Fibroblast of peridontal ligament (primary cell): ENCODE measurements at regions not wholly inside any gene's neighbourhood (a gene's known extent, or its start where the extent isn't known, plus 50 kb on each side); places are given as distances from the start of the nearest gene placed in this dataset.

Experiments used
- DNase-seq: peaks from one replicate; pipeline ENCODE4 v3.0.0-alpha.2; 2010; ENCODE audit errors: extremely low read depth

DNA sequence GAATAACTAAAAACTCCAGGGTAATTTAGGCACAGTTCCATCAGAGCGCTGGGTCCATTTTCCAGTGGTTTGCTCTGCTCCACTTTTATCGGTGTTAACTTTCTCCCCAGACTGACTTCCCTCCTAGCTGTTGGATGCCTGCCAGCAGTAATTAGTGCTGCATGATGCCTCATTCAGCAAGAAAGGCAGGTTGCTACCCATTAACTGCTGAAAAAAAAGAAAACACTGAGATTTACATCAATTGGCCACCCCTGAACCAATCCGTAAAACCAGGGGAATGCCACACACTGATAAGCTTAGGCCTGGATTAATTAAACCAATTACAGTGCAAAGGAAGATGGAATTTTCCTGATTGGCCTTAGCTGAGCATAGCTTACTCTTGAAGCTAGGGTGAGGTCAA, 182.4 kb upstream of the CXXC4 start:
- no peak for DNase-seq

DNA sequence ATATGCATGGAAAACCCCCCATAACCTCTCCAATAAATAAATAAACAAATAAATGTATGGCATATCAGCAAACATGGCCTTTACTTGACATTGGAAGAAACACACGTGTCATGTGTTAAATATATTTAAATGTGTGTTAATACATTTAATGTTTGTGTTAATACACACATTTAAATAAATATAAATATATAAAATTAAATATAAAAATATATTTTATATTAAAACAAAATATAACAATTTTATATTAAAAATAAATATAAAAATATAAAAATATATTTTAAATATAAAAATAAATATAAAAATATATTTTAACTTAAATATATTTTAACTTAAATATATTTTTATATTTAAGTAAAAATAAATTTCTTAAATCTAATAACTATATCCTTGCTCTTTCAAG, 187.6 kb upstream of the CXXC4 start:
- no peak for DNase-seq

DNA sequence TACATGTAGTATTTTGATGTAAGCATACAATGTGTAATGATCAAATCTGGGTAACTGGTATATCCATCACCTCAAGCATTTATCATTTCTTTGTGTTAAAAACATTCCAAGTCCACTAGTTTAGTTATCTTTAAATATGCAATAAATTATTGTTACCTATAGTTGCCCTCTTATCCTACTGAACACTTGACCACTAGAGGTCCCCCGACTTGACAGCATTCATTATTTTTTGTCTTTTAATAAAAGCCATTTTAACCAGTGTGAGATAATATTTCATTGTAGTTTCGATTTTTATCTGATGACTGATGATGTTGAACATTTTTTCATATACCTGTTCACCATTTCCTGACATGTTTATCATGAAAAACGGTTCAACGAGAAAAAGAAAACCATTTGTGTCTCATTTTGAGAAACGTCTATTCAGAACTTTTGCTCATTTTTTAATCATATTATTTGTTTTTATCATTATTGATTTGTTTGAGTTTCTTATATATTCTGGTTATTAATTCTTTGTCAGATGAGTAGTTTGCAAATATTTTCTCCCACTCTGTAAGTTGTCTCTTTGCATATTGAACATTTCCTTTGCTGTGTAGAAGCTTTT, 199.0 kb upstream of the CXXC4 start:
- DNase-seq, result peak; percentile 5

DNA sequence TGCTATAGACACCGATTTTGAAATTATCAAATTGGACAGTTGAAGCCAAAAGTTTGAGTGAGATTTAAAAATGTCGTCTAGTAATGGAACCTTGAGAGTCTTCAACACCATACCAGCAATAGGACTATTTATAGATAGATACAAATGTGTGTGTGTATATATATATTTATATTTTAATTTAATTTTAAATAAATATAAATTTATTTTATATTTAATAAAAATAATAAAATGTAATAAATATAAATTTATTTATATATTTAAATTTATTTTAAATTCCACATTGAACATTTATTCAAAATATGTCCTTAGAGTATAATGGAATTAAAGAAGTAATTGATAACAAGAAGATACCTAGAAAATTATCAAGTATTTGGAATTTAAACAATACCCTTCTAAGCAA, 221.9 kb upstream of the CXXC4 start:
- no peak for DNase-seq

DNA sequence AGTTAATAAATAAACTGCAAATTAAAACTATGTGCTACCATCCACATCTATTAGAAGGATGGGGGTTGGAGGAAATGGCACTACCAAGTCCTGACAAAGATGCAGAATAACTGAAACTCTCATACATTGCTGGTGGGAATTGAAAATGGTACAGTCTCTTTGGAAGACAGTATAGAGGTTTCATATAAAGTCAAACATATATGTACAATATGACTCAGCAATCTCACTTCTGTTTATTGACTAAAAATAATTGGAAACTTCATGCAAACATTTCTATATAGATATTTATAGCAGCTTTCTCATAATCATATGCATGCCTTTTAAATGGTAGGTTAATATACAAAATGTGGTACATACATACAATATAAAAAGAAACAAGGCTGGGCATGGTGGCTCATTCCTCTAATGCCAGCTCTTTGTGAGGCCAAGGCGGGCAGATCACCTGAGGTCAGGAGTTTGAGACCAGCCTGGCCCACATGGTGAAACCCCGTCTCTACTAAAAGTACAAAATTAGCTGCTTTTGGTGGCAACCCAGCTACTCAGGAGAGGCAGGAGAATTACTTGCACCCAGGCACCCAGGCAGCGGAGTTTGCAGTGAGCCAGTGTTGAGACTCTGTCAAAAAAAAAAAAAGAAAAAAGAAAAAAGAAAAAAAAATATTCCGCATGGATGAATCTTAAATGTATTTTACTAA, 225.0 kb upstream of the CXXC4 start:
- DNase-seq, result no peak

DNA sequence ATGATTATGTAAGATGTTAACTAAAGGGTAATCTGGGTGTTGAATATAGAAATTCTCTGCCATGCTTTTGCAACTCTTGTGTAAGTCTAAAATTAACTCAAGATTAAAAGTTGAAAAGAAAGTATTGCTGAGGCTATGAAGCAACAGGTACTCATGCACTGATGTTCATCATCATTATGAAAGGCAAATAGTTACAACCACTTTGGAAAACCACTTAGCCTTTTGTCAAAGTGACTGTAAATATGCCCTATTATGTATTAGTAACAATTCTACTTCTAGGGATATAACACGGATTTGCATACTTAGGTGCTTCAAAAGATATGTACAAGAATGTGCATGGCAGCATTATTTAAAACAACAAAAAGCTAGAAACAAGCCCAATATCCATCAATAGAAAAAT, 227.8 kb upstream of the CXXC4 start:
- DNase-seq, result no peak

DNA sequence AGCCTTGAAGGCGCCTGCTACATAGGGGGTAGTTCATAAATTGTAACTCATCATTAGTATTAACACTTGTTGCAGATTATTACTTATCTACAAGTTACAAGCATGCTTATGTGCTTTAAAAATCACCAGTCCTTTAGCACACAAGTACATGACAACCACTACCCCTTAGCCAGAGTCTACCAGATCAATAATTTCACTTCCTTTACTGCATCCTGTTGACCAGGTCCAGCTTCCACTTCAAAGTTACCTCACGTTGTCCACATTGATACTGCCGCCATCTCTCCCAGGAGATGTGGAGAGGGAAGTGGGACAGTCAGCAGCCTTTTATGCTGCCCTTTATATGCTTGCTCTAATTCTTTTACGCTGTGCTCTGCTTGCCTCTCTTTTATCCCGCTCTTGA, 231.3 kb upstream of the CXXC4 start:
- no peak for DNase-seq

DNA sequence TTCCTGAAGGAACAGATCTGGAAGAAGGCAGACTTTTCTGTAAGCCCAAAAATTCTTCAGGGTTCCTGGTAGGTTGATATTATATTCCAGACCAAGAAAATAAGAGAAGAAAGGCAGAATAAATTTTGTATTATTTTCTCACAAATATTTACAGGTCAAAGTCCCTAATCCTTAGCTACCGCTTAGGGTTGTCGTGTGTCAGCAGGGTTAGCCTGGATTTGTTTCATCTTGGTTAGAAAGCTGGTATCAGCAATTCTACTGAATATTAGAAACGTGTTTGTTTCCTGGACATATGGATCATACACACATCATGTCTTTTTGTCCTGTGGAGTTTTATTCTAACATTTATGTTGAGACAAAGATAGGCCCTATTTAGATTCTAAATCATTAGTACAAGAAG, 232.9 kb upstream of the CXXC4 start:
- no peak for DNase-seq

DNA sequence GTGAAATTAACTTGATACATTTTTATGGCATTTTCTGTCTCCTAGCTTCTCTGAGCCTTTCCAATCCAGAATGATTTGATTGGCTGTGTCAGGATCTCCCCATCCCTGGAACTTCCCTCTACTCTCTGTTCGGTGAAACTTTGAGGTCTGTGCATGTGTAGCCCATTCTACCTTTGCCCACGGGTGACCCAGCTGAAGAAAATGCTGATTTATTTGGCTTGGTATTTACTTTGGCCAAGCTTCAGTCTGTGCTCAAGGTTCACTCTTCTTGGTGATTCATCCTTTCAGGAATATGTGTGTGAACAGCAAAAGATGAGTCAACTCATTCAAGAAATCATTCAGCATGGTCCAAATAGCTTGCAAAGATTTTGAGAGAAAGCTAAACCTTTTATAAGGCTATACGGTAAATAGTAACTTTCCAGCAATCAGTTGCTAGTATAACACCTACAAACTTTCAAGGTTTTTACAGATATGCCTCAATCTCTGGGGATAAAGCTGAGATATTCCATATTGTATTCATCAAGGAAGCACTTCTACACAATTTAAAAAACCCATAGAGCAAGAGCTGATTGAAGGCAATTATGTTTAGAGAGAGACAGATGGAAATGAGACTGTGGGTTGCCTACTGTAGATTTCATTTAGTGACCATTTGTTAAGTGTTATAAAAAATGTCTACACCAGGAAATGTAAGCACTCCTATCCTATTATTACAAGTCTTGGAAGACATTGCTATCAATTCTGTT, 233.9 kb upstream of the CXXC4 start:
- peak; percentile 55 for DNase-seq

DNA sequence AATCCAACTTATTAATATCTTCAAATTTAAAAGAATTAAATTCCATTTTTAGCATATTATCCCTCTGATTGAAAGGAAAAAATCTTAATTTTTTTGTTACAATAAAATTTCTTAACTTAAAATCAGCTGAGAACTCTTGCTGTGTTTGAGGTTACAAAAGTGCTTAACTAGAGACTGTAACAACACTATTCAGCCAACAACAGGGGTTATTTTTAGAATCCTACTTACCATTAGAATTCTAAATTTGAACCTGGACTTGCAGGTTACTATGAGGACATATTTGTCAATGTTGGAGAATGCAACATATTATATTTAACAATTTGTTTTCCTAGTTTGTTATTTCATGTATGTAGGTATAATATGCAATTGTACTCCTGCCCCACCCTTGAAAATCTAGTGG, 238.1 kb upstream of the CXXC4 start:
- no peak for DNase-seq

DNA sequence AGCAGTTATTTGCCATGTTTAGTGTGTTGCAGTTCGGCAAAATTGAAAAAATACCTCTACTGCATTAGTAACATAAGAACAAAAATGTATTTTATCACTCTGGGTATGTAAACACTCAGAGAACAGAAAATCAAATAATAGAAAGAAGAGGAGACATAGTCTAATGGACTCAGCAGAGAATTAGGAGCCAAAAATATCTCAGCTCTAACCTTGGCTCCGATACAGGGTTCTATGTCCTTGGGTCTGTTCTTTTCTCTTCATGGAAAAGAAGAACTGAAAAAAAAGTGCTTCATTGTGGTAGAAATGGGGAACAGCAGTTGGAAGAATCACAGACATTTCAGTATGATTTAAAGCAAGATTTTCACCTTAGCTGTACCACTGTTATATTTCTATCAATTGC, 240.5 kb upstream of the CXXC4 start:
- DNase-seq, result no peak

DNA sequence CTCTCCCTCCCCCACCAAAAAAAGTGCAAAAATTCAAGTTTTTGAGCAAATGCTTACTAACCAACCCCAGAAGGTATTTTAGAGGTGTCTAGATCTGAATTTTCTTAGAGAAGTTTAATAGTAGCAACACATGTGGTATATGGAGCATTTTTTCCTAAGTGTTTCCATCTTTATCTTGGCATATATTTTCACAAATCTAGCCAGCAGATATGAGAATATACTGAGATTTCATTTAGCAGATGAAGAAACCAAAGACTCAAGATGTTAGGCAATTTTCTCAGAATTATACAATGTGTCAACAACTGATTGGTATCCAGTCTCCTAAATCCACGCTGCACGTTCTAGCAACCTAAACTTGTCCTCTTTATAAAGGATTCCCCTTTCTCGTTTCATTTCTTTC, 245.5 kb upstream of the CXXC4 start:
- DNase-seq, result no peak

DNA sequence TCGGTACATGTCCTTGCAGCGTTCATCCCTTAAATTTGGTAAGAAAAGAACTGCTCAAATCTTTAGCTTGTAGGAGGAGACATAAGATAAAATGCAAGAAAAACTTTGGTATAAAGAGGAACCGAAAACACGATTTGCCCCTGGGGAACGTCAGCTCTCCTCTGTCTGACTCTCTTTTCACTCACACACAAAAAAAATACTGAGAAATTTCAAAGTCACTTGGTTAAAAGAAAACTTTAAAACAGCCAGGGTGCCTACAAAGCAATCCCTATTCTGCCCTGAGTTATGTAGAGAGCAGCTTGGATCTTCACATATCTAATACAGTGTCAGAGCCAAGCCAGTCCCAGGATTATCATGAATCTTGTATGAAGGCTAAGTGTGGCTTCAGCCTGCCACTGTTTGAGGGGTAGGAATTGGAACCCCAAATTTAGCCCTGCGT, 248.5 kb upstream of the CXXC4 start:
- no peak for DNase-seq

DNA sequence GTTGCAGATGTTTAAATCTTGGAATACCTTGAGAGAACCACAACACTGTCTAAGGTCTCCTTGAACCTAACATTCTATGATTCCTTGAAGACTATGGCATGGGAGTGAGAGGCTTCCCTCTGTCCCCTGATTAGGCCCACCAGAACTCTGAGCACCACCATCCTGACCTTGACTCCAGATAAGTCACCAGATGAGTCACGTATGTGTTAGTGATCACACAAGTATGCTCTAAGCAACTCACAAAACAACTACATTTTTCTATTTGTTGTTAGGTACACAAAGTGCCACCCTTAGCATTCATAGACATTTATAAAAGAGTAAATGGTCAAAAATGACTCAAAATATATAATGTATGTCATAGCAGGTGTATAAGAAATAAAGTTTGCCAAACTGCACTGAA, 252.9 kb upstream of the CXXC4 start:
- no peak for DNase-seq

DNA sequence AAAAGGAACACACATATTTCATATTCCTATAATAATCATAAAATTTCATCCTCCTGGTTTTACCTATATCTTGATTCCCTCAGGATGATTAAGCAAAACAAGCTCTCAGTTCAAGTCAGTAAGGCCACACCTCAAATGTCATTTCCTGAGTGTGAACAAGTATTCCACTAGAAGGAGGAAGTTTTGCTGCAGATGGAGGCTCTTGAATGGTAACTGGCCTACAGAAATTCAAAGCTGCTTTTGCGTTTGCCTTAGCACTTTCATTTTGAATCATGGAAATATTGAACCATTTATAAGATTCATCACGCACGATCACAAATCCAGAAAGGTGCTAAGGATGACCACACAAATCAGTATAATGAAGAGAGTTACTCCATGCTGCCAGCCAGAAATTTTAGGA, 254.4 kb upstream of the CXXC4 start:
- DNase-seq, result no peak

DNA sequence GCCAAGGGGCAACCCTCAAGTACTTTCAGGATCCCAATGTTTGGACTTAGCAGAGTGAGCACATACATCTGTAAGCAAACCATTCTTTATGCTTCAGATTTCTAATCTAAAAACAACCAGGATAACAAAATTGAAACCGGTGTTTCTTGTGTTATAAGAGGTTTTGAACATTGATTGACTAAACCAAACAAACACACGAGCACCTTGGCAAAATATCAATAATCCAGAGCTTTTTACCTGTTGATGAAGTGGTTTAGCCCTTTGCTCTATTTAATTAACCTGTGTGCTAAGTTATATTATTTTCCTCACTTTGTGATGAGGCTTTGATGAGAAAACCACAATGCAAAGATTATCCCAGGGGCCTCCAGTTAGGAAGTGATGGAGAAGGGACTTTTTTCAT, 255.3 kb upstream of the CXXC4 start:
- DNase-seq, result no peak

DNA sequence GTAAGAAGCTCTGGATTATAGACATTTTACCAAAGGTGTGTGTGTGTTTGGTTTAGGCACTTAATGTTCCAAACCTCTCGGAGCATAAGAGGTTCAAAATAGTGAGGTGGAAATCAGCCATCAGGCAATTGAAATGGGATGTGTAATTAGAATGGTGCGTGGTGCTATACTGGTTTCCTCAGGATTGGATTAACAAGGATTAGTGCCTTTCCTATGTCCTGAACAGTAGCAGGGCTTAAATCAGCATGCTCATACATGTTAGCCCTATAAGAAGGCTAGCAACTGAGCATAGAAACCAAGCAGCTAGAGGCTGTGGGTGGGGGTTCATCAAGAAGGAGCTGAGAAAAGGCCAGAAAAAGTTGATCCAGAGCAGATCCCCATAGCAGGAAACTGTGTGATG, 256.8 kb upstream of the CXXC4 start:
- DNase-seq, result no peak

DNA sequence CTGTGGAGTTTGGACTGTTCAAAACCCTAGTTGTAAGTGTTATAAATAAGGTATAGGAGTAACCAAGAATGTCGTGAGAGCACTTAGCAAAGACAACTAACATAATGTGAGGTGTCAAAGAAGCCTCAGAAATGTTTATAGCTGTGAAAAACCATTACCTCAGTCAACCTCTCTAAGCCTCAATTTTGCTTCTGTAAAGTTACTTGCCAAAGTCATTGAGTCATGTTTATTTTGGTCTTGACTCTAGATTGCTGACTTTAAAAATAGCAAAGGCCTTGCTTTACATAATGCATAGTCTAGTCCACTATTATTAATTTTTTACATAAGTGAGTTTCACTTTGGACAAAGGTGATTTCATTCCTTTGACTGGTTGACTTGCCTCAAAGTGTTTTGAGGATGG, 257.6 kb upstream of the CXXC4 start:
- no peak for DNase-seq

DNA sequence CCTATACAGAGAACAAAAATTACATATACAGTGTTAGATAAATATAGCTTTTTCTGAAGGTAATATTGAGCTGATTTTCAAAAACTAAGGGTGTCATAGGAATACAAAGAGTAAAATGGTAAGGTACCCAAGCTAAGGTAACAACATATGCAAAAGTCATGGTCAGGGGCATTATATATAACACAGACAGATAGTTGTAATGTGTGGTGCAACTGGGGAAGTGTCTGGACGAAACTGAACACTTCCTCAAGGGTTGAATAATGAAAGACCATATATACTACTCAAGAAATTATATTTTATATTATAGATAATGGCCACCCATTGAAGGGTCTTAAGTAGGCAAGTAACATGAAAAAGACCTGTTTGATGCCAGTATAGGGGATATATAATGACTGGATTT, 262.1 kb upstream of the CXXC4 start:
- DNase-seq, result no peak

DNA sequence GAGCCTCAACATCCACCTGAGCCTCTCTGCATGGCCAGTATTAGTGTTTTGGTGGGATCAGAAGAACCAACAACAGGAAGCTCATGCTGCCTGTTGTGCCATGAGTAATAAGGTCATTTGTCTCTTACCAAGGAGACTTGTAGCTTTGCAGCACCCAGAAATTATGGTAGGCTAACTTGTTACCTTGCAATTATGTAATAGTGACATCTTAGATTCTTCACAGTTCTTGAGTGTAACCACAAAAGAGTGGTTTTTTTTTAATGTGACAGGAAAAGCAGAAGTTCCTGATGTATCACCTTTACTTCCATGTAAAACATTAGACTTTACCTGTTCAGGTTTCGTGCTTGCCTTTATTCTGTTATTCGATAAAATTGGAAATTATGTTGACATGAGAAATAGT, 263.9 kb upstream of the CXXC4 start:
- no peak for DNase-seq

DNA sequence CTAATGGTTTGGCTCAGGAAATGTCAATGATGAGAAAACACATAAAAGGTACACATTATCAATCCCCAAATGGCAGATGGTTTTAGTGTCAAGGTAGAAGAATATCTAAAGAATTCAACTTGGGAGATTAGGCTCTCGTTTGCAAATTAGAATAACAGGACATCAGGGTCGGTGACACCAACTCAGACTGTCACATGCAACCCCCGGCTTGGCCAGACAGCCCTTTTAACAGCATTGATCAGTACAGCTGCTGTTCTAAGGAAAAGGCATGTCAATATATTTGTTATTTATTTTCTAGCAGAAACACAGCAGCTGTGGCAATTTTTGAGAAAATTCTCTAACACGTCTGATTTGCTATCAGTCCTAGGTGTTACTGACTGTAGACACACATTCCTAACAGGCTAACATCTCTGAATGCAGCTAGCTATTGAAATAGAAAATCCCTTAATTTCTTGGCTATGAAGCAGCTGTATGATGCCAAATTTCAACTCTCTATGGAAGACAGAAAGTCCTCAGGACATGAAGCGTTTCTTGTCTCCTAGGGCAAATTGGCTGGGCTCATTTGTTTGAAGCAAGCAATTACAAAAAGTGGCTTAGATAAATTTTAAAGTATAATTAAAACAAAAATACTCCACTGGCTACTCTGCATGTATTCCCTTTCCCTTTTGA, 269.0 kb upstream of the CXXC4 start:
- DNase-seq, result no peak

DNA sequence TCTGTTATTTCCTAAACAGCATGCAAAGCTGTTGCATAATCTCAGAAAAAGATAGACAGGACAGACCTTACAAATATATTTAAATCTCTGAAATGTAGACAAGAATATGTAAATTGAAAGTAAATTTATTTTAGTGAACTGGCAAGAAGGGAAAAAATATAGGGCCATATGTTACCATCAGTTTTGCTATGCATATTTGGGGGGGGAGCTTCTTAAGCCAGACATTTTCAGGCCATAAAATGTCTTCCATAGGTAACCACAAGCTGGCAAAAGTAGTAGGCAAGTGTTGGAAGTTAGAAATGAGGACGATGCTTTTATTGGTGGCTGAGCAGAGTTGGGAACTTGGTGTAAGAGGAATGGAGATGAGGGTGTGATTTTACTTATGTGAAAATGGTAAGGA, 272.0 kb upstream of the CXXC4 start:
- DNase-seq, result no peak

DNA sequence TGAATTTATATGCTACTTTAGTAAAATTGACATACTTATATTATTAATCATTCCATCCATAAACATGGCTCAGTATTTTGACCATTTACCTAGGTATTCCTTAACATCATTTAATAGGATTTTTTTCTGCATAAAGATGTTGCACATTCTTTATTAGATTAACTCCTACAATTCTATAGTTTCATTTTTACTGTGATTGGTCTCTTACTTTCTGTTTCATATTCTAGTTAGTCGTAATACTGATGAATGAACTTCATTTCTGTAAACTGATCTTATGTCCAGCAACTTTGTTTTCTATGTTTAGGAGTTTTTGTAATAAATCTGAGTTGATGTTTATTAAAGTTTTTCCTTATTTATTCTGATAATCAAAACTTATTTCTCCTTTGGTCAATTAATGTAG, 278.2 kb upstream of the CXXC4 start:
- no peak for DNase-seq
